ENCODE measurements at regions not wholly inside any gene's neighbourhood (a gene's known extent, or its start where the extent isn't known, plus 50 kb on each side); places are given as distances from the start of the nearest gene placed in this dataset.

DNA sequence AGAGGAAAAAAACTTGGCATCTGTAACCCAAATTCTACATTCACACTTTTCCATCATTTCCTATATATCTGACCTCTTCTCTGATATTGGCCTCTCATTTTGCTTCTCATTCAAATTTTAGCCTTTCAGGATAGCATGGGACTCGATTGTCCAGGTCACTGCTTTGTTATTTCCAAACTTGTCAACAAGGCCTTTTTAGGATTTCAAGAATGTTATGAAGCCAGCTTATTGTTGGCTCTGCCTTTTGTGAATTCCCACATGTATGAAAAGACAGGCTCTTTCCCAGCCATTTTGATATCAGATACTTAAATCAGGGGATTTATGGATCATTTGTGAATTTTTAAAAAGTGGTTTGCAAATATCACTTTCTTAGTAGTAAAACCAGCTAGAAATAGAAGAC lies 663.5 kb downstream of the NCAM2 start:
- TF ChIP-seq, protein P1, sequence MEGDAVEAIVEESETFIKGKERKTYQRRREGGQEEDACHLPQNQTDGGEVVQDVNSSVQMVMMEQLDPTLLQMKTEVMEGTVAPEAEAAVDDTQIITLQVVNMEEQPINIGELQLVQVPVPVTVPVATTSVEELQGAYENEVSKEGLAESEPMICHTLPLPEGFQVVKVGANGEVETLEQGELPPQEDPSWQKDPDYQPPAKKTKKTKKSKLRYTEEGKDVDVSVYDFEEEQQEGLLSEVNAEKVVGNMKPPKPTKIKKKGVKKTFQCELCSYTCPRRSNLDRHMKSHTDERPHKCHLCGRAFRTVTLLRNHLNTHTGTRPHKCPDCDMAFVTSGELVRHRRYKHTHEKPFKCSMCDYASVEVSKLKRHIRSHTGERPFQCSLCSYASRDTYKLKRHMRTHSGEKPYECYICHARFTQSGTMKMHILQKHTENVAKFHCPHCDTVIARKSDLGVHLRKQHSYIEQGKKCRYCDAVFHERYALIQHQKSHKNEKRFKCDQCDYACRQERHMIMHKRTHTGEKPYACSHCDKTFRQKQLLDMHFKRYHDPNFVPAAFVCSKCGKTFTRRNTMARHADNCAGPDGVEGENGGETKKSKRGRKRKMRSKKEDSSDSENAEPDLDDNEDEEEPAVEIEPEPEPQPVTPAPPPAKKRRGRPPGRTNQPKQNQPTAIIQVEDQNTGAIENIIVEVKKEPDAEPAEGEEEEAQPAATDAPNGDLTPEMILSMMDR (IDR thresholded peaks at IDR 0.05; ENCODE audit: unreplicated experiment), result no peak
- intact Hi-C loops (cut with micrococcal nuclease; ENCODE audit: unreplicated experiment), result no loop called here
- no peak for DNase-seq
- CTCF ChIA-PET, result no interaction called here
- no peaks in the 10 kb centered on the region for H3K36me3 Mint-ChIP-seq (ENCODE audit: insufficient read depth, unreplicated experiment)
- no peak overlapping the region for H3K27ac Mint-ChIP-seq (ENCODE audit: unreplicated experiment)
- H3K4me3 Mint-ChIP-seq (ENCODE audit: low read depth, unreplicated experiment), result no peak overlapping the region
- H3K27me3 Mint-ChIP-seq (ENCODE audit: unreplicated experiment), result no peaks in the 10 kb centered on the region
- peaks cover 15% of the 10 kb centered on the region for H3K9me3 Mint-ChIP-seq (ENCODE audit: low read depth, unreplicated experiment)
- BruUV-seq (replicated peaks), result no TSS peak
- H3K4me1 Mint-ChIP-seq (ENCODE audit: low read depth, unreplicated experiment), result no peaks in the 10 kb centered on the region

DNA sequence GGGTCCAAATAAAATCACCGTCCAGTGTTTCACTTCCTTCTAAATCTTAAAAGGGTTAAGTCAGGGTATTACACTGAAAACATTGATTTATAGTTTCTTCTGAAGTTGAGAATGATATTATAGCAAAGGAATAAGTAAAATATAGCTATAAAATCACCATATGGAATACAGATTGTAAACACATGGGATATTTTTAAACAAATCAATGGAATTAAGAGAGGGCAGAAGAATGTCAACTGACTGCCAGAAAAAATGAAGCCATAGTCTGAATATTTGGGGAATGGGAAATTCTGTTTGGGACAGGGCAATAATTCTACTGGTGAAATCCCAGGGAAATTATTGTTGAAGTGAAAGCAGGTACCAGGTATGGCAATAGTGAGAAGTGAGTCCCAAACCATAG lies 664.6 kb downstream of the NCAM2 start:
- intact Hi-C loops (cut with micrococcal nuclease; ENCODE audit: unreplicated experiment), result no loop called here
- no peak overlapping the region for H3K27ac Mint-ChIP-seq (ENCODE audit: unreplicated experiment)
- no peaks in the 10 kb centered on the region for H3K27me3 Mint-ChIP-seq (ENCODE audit: unreplicated experiment)
- H3K36me3 Mint-ChIP-seq (ENCODE audit: insufficient read depth, unreplicated experiment), result no peaks in the 10 kb centered on the region
- no peak for DNase-seq
- no TSS peak for BruUV-seq (replicated peaks)
- peaks cover 15% of the 10 kb centered on the region for H3K9me3 Mint-ChIP-seq (ENCODE audit: low read depth, unreplicated experiment)
- no peaks in the 10 kb centered on the region for H3K4me1 Mint-ChIP-seq (ENCODE audit: low read depth, unreplicated experiment)
- no peak overlapping the region for H3K4me3 Mint-ChIP-seq (ENCODE audit: low read depth, unreplicated experiment)
- CTCF ChIA-PET, result no interaction called here
- TF ChIP-seq, protein P1 (IDR thresholded peaks at IDR 0.05; ENCODE audit: unreplicated experiment), result no peak

DNA sequence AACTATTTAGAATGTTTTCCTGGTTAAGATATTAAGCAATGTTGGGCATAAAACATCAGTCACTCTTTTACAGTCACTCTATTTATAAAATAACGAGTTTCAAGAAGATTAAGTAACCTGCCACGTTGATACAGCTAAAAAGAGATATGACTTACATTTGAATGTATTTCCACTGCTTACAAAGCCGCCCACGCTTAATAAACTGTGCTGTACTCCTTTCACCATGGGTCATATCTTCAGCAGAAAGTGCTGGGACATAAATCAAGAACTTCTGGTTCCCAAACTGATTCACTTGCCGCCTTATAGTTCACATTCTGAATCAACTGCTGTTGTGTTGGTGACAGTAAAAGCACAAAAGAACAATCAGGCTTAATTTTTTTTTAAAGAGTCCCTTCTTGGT lies 666.7 kb downstream of the NCAM2 start:
- Mint-ChIP-seq H3K27me3 (ENCODE audit: unreplicated experiment) (no peaks in the 10 kb centered on the region), H3K4me3 (ENCODE audit: low read depth, unreplicated experiment) (no peak overlapping the region), H3K4me1 (ENCODE audit: low read depth, unreplicated experiment) (no peaks in the 10 kb centered on the region), H3K27ac (ENCODE audit: unreplicated experiment) (no peak overlapping the region), H3K9me3 (ENCODE audit: low read depth, unreplicated experiment) (peaks cover 15% of the 10 kb centered on the region), H3K36me3 (ENCODE audit: insufficient read depth, unreplicated experiment) (no peaks in the 10 kb centered on the region)
- TF ChIP-seq, protein P1 (IDR thresholded peaks at IDR 0.05; ENCODE audit: unreplicated experiment), result no peak
- CTCF ChIA-PET, result no interaction called here
- DNase-seq, result no peak
- BruUV-seq (replicated peaks), result no TSS peak
- intact Hi-C loops (cut with micrococcal nuclease; ENCODE audit: unreplicated experiment), result no loop called here

DNA sequence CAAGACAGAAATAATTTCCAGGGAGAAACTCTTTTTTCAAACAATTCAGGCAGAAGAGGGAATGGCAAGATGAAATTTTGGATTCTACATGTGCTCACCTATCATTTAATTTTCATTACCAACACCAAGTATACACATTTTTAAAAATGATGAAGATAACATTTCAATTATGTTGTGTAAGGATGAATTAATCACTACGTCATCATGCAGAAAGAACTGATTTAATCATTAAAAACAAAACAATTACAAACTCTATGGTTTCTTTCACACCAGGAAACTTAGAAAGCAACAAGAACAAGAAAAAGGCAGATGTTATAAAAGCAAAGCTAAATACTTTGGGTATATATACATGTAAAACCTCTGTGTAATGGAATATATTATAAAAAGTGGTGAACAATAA lies 668.5 kb downstream of the NCAM2 start:
- Mint-ChIP-seq H3K27ac (ENCODE audit: unreplicated experiment) (no peak overlapping the region), H3K9me3 (ENCODE audit: low read depth, unreplicated experiment) (peaks cover 12% of the 10 kb centered on the region), H3K27me3 (ENCODE audit: unreplicated experiment) (no peaks in the 10 kb centered on the region), H3K4me1 (ENCODE audit: low read depth, unreplicated experiment) (no peaks in the 10 kb centered on the region), H3K36me3 (ENCODE audit: insufficient read depth, unreplicated experiment) (no peaks in the 10 kb centered on the region), H3K4me3 (ENCODE audit: low read depth, unreplicated experiment) (no peak overlapping the region)
- TF ChIP-seq, protein P1 (IDR thresholded peaks at IDR 0.05; ENCODE audit: unreplicated experiment), result no peak
- CTCF ChIA-PET, result no interaction called here
- no TSS peak for BruUV-seq (replicated peaks)
- no peak for DNase-seq
- intact Hi-C loops (cut with micrococcal nuclease; ENCODE audit: unreplicated experiment), result no loop called here

DNA sequence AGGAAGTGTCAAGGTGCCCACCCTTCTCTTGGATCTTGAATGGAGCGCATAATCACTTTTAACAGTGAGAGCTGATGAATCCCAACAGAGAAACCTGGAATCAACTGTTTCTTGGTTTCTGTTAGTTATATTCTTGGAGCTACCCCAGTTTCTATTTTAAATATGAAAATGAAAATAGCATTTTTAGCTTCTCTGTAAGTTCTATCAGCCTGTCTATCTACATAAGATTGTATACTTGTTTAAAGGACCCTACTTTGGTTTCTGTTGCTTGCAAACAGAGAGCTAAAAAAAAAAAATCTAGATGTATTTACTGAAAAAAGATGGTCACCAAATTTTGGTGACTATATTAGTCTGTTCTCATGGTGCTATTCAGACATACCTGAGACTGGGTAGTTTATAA lies 670.0 kb downstream of the NCAM2 start:
- Mint-ChIP-seq H3K36me3 (ENCODE audit: insufficient read depth, unreplicated experiment) (no peaks in the 10 kb centered on the region), H3K27me3 (ENCODE audit: unreplicated experiment) (no peaks in the 10 kb centered on the region), H3K9me3 (ENCODE audit: low read depth, unreplicated experiment) (peaks cover 7% of the 10 kb centered on the region), H3K4me3 (ENCODE audit: low read depth, unreplicated experiment) (no peak overlapping the region), H3K27ac (ENCODE audit: unreplicated experiment) (no peak overlapping the region), H3K4me1 (ENCODE audit: low read depth, unreplicated experiment) (no peaks in the 10 kb centered on the region)
- TF ChIP-seq, protein P1 (IDR thresholded peaks at IDR 0.05; ENCODE audit: unreplicated experiment), result no peak
- intact Hi-C loops (cut with micrococcal nuclease; ENCODE audit: unreplicated experiment), result no loop called here
- CTCF ChIA-PET, result no interaction called here
- BruUV-seq (replicated peaks), result no TSS peak
- no peak for DNase-seq

Measured in Calu3 (cell line).